ENCODE measurements at regions not wholly inside any gene's neighbourhood (a gene's known extent, or its start where the extent isn't known, plus 50 kb on each side); places are given as distances from the start of the nearest gene placed in this dataset.

DNA sequence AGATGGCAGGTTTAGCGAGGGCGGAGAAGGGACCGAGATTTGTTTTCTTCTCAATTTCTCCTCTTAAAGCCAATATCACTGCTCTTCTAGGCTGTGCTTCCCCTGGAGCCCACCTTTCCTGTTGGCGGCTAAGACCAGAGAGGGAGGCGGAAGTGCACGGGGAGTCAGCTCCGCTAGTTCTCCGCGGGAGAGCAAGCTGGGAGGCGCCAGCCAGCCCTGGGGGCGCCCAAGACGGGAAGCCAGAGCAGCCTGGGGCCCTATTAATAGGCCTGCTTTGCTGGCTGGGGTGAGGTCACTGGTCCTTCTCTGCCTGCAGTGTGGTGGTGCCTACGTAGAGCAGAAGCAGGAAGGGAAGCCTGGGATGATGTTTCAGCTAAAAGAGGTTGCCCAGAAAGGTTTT lies 61.6 kb downstream of the LSM5 start:
- TF ChIP-seq, protein P1, sequence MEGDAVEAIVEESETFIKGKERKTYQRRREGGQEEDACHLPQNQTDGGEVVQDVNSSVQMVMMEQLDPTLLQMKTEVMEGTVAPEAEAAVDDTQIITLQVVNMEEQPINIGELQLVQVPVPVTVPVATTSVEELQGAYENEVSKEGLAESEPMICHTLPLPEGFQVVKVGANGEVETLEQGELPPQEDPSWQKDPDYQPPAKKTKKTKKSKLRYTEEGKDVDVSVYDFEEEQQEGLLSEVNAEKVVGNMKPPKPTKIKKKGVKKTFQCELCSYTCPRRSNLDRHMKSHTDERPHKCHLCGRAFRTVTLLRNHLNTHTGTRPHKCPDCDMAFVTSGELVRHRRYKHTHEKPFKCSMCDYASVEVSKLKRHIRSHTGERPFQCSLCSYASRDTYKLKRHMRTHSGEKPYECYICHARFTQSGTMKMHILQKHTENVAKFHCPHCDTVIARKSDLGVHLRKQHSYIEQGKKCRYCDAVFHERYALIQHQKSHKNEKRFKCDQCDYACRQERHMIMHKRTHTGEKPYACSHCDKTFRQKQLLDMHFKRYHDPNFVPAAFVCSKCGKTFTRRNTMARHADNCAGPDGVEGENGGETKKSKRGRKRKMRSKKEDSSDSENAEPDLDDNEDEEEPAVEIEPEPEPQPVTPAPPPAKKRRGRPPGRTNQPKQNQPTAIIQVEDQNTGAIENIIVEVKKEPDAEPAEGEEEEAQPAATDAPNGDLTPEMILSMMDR (IDR thresholded peaks at IDR 0.05) = no peak
- Histone ChIP-seq H3K4me1 (ENCODE audit: control insufficient read depth in 1 of 2, insufficient read depth in 1 of 2, low read depth in 1 of 2, low read length in 1 of 2) (no peaks in the 10 kb centered on the region), H3K27me3 (peaks cover 85% of the 10 kb centered on the region), H3K36me3 (no peaks in the 10 kb centered on the region), H3K4me3 (ENCODE audit: low read depth in 1 of 2, low read length in 1 of 2) (no peak overlapping the region), H3K27ac (no peak overlapping the region), H3K9me3 (no peaks in the 10 kb centered on the region)

DNA sequence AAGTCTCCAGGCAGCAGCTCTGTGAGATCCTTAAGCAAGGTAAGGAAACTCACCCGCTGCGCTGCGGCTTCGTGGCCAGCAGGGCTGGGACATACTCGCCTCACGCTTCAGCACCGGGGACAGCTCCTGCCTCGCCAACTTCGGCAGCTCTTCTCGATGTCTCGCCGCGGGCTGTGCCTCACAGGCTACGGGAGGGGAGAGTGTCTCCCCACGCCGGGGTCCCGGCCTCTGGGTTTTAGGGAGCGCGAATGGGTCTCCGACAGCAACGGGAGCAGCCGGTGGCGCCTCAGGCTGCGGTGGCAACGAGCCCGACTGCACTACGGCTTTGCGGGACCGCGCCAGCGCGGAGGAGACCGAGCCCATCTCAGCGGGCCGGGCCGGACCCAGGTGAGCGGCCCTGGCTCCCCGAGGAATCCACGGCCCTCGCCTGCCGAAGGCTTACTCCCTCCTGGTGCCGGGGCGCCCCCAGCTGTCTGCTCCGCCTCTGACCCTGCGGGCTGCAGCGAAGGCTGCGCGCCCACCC lies 62.4 kb downstream of the LSM5 start:
- Histone ChIP-seq H3K4me3 (ENCODE audit: low read depth in 1 of 2, low read length in 1 of 2) (no peak overlapping the region), H3K4me1 (ENCODE audit: control insufficient read depth in 1 of 2, insufficient read depth in 1 of 2, low read depth in 1 of 2, low read length in 1 of 2) (no peaks in the 10 kb centered on the region), H3K36me3 (no peaks in the 10 kb centered on the region), H3K9me3 (no peaks in the 10 kb centered on the region), H3K27ac (no peak overlapping the region), H3K27me3 (peaks cover 87% of the 10 kb centered on the region)
- TF ChIP-seq, protein P1 (IDR thresholded peaks at IDR 0.05) = no peak

DNA sequence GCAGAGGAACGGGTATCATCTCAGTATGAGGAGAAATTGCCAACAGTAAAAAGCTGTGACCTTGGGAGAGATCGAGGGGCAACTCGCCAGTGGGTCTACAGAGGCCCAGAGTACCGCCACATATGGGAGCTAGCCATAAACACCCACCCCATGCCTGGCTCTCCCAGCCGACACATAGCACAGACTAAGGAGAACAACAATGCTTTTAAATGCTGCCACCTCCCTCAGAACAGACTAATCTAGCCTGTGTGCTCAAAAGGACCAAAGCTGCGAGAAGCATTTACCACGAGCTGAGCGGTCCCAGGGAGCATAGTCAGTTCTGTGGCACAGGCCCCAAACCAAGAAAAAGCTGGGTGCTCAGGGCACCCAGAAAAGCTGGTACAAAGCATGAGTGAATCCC lies 73.3 kb downstream of the LSM5 start:
- TF ChIP-seq, protein P1 (IDR thresholded peaks at IDR 0.05) = no peak
- Histone ChIP-seq H3K4me1 (ENCODE audit: control insufficient read depth in 1 of 2, insufficient read depth in 1 of 2, low read depth in 1 of 2, low read length in 1 of 2) (no peaks in the 10 kb centered on the region), H3K27ac (no peak overlapping the region)

DNA sequence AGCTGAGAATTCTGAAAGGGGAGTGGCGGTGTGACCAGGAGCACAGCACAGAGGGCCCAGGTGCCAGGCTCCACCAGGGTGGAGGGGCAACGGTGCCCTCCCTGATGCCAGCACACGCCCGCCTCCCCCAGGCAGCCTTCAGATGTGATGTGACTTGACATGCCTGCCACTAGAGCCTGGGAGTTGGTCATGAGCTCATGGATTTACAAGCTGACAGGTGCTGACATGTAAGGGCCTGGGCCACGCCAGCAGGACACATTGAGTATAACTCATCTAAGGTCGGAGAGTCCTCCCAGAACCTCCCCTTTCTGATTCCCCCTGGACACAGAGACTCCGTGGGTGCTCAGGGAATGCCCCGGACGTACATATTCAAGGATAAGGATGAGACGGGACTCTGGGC lies 74.2 kb downstream of the LSM5 start:
- H3K9me3 ChIP-seq = no peaks in the 10 kb centered on the region
- TF ChIP-seq, protein P1 (IDR thresholded peaks at IDR 0.05) = no peak

More for the DNA sequence above, 73.3 kb downstream of the LSM5 start:
- no peaks in the 10 kb centered on the region for H3K9me3 ChIP-seq
- no peaks in the 10 kb centered on the region for H3K36me3 ChIP-seq
- peaks cover 32% of the 10 kb centered on the region for H3K27me3 ChIP-seq
- H3K4me3 ChIP-seq (ENCODE audit: low read depth in 1 of 2, low read length in 1 of 2) = no peak overlapping the region

DNA sequence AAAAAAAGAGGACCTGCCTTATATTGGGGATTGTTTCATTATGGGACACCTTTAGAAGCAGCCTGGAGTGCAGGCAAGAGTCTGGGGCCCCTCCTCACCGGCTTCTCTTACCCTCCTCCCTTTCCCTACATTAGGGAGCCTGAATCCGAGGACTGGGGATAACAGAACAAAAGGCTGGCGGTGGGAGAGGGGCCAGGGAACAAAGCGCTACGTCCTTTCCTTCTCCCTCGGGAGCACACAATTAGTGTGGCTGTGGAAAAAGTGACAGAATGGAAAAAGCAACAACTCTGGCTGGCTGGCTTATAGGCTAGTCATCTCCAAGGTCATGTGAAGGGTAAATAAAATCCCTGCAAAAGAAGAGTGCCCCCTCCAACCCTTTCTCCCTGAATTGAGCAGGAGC lies 74.7 kb downstream of the LSM5 start:
- TF ChIP-seq, protein P1 (IDR thresholded peaks at IDR 0.05) = no peak
- Histone ChIP-seq H3K27ac (no peak overlapping the region), H3K27me3 (peaks cover 22% of the 10 kb centered on the region), H3K4me3 (ENCODE audit: low read depth in 1 of 2, low read length in 1 of 2) (no peak overlapping the region), H3K36me3 (no peaks in the 10 kb centered on the region), H3K4me1 (ENCODE audit: control insufficient read depth in 1 of 2, insufficient read depth in 1 of 2, low read depth in 1 of 2, low read length in 1 of 2) (no peaks in the 10 kb centered on the region), H3K9me3 (no peaks in the 10 kb centered on the region)

More for the DNA sequence above, 74.2 kb downstream of the LSM5 start:
- H3K27ac ChIP-seq = no peak overlapping the region
- H3K36me3 ChIP-seq = no peaks in the 10 kb centered on the region
- no peaks in the 10 kb centered on the region for H3K4me1 ChIP-seq (ENCODE audit: control insufficient read depth in 1 of 2, insufficient read depth in 1 of 2, low read depth in 1 of 2, low read length in 1 of 2)
- H3K27me3 ChIP-seq = peaks cover 27% of the 10 kb centered on the region
- no peak overlapping the region for H3K4me3 ChIP-seq (ENCODE audit: low read depth in 1 of 2, low read length in 1 of 2)

DNA sequence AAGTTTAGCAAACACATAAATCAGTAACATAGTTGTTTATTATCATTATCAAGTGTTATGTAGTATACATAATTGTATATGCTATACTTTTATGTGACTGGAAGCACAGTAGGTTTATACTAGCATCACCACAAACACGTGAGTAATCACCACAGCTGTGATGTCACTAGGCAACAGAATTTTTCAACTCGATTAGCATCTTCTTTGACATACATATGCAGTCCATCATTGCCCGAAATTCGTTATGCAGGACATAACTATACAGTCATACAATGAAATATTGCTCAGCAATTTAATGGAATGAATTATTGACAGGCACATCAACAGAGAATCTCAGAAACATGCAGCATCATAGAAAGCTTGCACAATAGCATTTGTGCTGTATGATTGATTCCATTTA lies 77.7 kb downstream of the LSM5 start:
- Histone ChIP-seq H3K27me3 (peaks cover 4% of the 10 kb centered on the region), H3K9me3 (no peaks in the 10 kb centered on the region), H3K4me3 (ENCODE audit: low read depth in 1 of 2, low read length in 1 of 2) (no peak overlapping the region), H3K36me3 (no peaks in the 10 kb centered on the region), H3K4me1 (ENCODE audit: control insufficient read depth in 1 of 2, insufficient read depth in 1 of 2, low read depth in 1 of 2, low read length in 1 of 2) (no peaks in the 10 kb centered on the region), H3K27ac (no peak overlapping the region)
- TF ChIP-seq, protein P1 (IDR thresholded peaks at IDR 0.05) = no peak

Measured in neutrophil (primary cell).